HT1080 (cell line): ENCODE measurements at regions not wholly inside any gene's neighbourhood (a gene's known extent, or its start where the extent isn't known, plus 50 kb on each side); places are given as distances from the start of the nearest gene placed in this dataset.

Source experiments
- DNase-seq: peaks from one replicate; pipeline ENCODE4 v3.0.0-alpha.2; 2015; ENCODE audit warnings: low read depth
- small RNA-seq: library from RNA; depleted of rRNA; stranded (forward); fragments of <200 nt; gene quantifications from one replicate; pipeline ENCODE3, GENCODE V24; 2014

- DNase-seq: no peak
Observed at GRCh38 chr11:123258877-123259276, 63.8 kb upstream of the CLMP start.

- DNase-seq: no peak
Observed at GRCh38 chr11:123257370-123257769, 62.3 kb upstream of the CLMP start.

- DNase-seq: no peak
Observed at GRCh38 chr11:123255909-123256308, 60.9 kb upstream of the CLMP start.

GRCh38 chr11:123254357-123254756 lies 59.3 kb upstream of the CLMP start:
- DNase-seq: no peak

DNA sequence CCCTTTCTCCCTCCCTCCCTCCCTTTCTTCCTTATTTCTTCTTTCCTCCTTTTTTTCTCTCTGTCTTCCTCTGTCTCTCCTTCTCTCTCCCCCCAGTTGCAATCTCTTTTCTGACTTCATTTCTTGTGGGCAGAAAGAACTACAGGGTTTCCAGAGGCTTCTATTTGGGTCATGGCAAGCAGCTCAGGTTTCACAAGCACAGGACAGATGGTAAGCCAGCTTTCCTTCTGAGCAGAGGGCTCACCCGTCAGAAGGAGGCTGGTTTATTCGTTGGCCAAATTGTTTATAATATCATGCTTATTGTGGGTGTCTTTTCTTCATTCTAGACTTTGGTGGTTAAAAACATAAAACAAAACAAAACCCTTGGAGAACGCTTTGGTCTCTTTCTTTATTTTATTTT lies 58.9 kb upstream of the CLMP start:
- DNase-seq: no peak

GRCh38 chr11:123253223-123253622 lies 58.2 kb upstream of the CLMP start:
- no peak for DNase-seq

- DNase-seq: no peak
Observed at GRCh38 chr11:123251657-123252344, 56.8 kb upstream of the CLMP start.

DNA sequence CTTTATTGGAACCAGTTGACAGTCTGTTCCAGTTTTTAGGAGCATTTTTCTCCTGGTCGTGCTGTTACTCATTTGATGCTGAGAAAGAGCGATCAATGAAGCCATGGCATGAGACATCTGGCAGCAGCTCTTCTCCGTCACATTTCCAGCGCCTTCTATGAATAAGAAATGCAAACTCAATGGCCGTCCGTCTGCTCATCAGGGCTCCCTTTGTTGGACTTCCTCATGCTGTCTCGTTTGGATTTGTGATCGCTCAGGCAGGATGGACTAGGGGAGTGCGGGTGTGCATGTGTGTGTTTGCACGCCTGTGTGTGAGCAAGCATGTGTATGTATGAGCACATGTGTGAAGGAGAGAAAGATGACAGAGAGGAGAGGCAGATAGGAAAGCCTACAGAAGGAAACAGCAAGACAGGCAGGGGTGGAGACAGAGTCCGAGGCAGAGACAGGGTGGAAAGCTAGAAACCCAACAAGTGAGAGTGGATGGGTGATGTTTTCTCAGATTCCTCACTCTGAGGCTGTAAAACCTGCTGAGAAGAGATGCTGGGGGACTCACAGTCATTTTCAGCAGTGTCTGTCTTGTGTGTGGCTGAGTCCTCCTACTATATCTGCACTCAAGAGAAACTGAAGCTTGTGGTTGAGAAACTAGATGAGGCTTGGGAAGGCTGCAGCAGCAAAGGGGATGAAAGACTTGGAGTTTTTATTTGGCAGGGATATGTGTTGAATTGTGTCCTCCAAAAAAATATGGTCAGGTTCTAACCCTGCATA lies 56.0 kb upstream of the CLMP start:
- DNase-seq: no peak

- no peak for DNase-seq
Observed at GRCh38 chr11:123249354-123249753, 54.3 kb upstream of the CLMP start.

DNA sequence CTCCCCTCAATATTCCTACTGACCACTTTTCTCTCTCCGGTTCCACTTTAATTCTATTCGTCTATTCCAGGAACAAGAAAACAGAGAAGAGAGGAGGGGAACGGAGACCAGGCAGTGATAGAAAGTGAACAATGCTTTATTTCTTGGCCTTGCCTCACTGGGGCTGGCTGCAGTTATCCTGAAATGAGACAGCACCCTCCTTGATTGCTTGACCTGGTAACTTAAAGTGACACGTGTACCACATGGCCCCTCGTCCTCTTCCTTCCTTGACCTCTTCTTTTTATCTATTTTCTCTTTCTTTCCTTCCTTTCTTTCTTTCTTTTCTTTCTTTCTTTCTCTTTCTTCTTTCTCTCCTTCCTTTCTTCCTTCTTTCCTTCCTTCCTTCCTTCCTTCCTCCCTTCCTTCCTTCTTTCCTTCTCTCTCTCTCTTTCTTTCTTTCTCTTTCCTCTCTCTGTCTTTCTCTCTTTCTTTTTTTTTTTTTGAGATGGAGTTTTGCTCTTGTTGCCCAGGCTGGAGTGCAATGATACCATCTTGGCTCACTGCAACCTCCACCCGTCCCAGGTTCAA lies 52.8 kb upstream of the CLMP start:
- DNase-seq: no peak

GRCh38 chr11:123247496-123247799 lies 52.4 kb upstream of the CLMP start:
- no peak for DNase-seq

GRCh38 chr11:123246749-123247495 lies 51.9 kb upstream of the CLMP start:
- DNase-seq: peak; percentile 71

- no peak for DNase-seq
Observed at GRCh38 chr11:123245567-123245966, 50.5 kb upstream of the CLMP start.

Small RNA genes lying in the stretch of these regions (small RNA-seq; reads per million reads assigned to genes)
- 0.27 reads per million, percentile 24 among the genes with 10 or more reads in this experiment for gene RF00096
